ENCODE measurements at regions not wholly inside any gene's neighbourhood (a gene's known extent, or its start where the extent isn't known, plus 50 kb on each side); places are given as distances from the start of the nearest gene placed in this dataset.
"Not testable (repeated sequence)": the region's sequence is repeated elsewhere in the genome, so short reads cannot be mapped to it uniquely, and the experiment has no call there.

DNA sequence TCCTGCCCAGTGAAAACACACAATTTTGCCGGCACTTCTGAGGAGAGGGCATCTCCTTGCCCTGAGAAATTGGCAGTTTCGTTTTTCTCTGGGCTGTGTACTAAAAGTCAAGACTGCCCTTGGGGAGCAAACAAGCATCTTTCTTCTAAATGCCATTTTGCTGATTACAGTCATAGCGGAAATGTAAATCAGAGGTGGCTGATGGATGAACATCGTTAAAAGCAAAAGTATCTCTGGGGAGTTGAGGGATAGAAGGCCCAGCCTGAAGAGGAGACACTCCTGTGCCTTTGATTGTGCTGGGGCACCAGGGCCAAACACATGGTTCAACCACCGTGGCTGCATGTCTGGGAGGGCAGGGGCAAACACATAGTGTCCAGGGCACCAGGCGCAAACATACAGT lies 49.8 kb downstream of the ABCC12 start:
- DNase-seq (ENCODE audit: low spot score): no peak

GRCh38 chr16:48105456-48105855 lies 50.3 kb downstream of the ABCC12 start:
- DNase-seq (ENCODE audit: low spot score): no peak

- no peak for DNase-seq (ENCODE audit: low spot score)
Measured at GRCh38 chr16:48103591-48103990, 52.2 kb downstream of the ABCC12 start.

DNA sequence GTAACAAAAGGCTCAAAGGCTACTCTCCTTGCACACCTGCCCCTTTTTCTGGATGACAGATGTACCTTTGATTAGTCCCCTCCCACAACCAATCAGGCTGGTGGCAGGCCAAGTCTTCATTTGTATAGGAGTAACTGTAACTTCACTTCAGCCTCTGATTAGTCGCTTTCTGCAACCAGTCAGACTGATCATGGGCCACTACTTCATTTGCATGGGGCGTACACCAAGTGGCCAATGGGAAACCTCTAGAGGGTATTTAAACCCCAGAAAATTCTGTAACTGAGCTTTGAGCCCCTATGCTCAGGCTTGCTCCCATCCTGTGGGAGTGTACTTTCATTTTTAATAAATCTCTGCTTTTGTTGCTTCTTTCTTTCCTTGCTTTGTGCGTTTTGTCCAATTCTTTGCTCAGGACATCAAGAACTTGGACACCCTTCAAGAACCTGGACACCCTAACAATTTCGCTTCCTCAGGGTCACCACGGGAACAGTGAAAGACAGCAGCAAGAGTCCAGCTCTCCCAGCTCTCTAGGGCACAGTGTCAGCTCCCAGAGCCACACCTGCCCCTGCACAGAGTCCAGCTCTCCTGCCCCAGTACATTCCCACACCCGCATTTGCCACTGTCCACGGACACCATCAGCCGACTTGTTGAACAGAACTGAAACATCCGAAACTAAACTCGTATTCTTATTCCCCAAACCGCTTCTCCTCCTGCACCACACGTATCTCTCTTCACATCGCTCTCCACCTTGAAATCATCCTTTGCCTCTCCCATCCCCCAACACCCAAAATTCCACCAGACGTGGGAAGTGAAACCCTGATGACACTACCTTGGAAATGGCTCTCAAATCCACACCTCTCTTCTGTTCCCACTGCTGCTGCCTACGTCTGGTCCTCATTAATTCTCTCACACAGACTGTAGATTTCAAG lies 53.4 kb downstream of the ABCC12 start:
- DNase-seq (ENCODE audit: low spot score): no peak

- no peak for DNase-seq (ENCODE audit: low spot score)
Measured at GRCh38 chr16:48101069-48101674, 54.6 kb downstream of the ABCC12 start.

GRCh38 chr16:48099455-48099854 lies 56.3 kb downstream of the ABCC12 start:
- DNase-seq (ENCODE audit: low spot score): no peak

DNA sequence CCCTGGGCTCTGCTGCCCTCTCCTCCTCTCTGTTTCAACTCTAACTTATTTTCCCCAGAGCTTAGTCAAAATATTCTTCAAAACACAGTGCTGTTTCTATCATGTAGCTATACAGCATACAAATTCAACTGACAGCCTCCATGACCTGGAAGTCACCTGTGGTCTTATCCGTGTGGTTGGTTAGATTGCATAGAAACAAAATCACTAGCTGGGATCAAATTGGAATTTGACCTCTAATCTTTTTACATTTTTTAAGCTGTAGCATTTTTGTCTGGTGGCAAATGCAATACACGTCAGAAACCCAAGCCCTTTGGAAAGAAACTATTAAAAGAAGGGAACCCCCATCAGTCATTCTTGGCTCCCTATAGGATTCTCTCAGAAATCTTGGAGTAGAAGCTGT lies 57.3 kb downstream of the ABCC12 start:
- no peak for DNase-seq (ENCODE audit: low spot score)

DNA sequence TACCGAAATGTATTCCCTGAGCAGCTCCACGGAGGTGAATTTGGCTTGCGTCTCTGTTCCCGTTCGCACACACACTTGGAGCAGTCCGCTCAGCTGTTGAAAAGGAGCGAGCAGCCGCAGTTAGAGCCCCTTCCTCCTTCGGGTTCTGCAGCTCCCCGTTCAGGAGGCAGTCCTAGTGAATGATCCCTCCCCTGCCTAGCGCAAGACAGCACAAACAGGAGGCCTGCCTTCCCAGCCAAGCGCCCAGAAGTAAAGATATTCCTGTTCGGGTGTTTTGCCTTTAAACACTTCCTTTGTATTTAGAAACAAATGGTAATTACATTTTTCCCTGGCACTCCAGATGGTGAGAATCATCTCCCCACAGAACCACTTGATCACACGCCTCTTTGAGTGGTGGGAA lies 64.7 kb downstream of the ABCC12 start:
- no peak for DNase-seq (ENCODE audit: low spot score)

DNA sequence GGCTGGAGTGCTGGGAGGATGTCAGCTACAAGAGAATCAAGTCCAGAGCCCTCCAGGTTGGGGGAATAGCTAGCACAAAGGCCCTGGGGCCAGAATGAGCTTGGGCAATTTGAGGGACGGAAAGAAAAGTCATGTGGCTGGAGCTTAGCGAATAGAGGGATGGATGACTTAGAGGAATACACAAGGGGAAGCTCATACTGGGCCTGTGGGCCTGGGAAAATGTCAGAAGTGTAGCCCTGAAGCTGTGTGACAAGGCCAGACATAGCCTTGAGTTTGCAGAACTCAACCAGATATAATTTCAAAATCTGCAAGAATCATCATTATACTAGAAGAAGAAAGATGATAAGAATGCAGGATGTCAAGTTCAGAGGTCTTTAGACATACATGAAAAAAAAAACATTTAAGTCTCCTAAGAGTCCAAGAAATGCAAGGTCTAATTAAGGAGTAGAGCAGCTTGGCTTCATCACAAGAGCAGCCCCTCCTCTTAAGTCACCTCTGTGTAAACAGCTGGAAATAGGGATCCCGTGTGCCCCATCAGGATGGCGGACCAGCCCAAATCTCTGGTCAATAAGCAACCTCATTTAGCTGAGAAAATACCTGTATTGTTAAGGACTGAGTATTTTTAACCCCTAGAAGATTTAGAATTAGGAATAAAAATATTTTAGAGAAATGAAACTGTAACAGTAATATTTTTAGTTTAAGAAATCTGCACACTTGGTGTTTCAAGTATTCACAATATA lies 66.6 kb downstream of the ABCC12 start:
- DNase-seq (ENCODE audit: low spot score): no peak

DNA sequence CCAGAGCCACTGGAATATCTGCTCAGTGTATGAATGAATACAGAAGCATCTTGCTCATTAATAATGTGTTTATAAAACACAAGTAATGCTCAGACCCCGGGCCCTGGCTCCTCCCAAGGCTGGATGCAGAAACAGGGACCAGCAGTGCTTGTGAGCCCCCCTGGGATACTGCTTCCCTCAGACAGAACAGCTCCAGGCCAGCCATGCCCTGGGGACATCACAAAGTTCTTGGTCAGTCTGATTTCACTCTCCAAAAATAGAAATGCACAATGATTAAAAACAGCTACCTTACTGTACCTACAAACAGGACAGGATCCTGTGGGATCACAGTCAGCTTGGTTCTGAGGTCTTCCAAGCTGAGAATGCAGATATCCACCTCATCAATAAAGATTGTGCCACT lies 68.2 kb downstream of the ABCC12 start:
- DNase-seq (ENCODE audit: low spot score): no peak

- no peak for DNase-seq (ENCODE audit: low spot score)
Measured at GRCh38 chr16:48086422-48086821, 69.4 kb downstream of the ABCC12 start.

DNA sequence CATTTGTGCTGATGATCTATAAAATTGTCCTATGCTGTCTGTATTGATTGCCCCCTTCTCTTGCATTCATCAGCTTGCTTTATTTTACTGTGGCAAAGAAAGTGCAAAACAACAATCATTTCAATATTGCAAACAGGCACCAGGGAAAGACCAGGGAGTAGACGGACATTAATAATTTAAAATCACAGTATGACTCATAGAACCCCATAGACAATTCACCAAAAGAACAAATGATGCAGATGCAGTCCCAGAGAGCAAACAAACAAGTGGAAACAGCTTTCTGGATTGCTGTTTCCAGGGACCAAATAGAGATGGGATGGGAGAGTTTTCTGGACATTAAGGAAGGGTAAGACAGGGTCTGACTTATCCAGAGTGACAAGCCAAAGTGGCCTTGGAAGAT lies 70.1 kb downstream of the ABCC12 start:
- no peak for DNase-seq (ENCODE audit: low spot score)

- DNase-seq (ENCODE audit: low spot score): no peak
Measured at GRCh38 chr16:48084826-48085225, 71.0 kb downstream of the ABCC12 start.

DNA sequence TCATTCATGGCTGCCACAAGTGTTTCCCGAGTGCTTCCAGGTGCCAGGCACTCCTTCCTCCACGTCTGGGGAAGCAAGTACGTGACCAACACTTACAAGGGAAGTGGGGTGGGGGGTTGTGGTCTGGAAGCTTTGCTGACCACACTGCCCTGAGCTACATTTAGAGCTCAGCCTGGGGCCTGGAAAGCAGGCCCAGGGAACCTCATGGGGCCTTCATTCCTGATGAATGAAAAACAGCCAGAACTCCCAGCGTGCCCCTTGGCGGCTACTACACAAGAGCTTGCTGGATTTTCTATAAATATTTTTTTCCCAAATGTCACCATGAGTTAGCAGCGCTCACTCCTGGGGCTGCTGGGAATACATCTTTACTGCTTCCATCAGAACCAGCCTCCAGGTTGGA lies 73.3 kb downstream of the ABCC12 start:
- DNase-seq (ENCODE audit: low spot score): peak; percentile 65

GRCh38 chr16:48081656-48082055 lies 74.1 kb downstream of the ABCC12 start:
- peak; percentile 84 for DNase-seq (ENCODE audit: low spot score)

DNA sequence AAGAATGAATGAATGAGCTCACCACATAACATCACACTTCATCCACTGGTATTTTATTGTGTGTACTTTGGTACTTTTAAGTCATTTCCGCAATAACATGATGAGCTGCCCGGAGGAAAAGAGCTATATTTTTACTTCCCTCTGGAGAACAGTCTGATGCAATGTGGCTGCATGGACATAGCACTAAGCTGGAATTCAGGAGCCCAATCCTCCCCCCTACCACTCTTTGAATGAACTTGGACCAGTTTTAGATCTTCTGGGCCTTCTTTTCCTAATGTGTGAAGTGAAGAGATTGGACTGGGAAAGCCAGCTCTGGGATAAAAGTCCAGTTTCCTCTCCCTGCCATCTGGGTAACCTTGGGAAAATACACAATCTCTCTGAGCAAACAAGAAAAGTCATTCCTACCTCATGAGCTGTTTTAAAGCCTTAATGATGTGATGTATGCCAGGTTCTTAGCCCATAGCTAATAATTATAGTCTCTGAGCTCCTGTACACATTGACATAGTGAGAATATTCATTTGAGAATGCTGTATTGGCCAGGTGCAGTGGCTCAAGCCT lies 79.3 kb downstream of the ABCC12 start:
- DNase-seq (ENCODE audit: low spot score): peak; percentile 35

- peak; percentile 43 for DNase-seq (ENCODE audit: low spot score)
Measured at GRCh38 chr16:48075398-48075797, 80.4 kb downstream of the ABCC12 start.

DNA sequence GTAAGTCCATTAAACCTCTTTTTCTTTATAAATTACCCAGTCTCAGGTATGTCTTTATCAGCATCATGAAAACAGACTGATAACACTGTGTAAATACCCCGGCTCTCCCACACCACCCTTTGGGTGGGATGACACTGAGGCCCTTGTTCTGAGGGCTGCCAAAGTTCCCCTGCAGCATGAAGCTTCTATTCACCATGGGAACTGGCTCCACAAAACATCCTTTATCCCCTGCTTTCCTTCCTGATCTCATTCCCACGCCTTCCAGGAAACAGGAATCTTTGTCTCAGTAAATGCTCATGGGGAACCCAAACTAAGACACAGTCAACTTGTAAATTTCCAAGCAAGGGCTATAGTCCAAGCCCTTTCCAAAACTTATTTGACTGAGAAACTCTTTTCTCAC lies 88.4 kb downstream of the ABCC12 start:
- DNase-seq (ENCODE audit: low spot score): no peak

DNA sequence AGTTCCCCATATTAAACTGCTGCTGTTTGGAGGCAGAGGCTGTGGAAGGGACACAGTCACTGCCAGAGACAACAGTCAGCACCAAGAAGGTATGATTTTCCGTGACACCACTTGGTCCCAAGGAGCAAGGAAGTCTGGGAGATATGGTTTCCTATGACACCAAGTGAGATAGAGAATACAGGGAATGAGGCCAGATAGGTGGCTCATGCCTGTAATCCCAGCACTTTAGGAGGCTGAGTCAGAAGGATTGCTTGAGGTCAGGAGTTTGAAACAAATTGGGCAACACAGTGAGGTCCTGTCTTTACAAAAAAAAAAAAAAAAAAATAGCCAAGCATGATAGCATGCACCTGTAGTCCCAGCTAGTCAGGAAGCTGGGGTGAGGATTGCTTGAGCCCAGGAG lies 90.8 kb downstream of the ABCC12 start:
- no peak for DNase-seq (ENCODE audit: low spot score)

DNA sequence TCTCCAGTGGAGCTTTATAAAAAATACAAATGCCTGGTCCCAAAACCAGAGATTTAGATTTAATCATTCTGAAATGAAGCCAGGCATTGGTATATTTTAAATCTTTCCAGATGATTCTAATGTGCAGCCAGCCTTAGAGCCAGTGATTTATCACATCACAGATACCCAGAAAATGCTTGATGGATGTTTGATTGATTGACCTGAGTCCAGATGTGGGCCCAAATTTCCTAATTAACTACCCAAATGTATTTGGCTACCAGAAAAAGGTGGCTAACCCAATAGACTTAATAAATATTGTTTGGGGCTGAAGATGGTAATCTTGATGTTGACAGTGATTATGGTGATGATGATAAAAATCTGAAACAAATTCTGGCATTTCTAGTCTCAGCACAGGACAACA lies 93.1 kb downstream of the ABCC12 start:
- DNase-seq (ENCODE audit: low spot score): no peak

DNA sequence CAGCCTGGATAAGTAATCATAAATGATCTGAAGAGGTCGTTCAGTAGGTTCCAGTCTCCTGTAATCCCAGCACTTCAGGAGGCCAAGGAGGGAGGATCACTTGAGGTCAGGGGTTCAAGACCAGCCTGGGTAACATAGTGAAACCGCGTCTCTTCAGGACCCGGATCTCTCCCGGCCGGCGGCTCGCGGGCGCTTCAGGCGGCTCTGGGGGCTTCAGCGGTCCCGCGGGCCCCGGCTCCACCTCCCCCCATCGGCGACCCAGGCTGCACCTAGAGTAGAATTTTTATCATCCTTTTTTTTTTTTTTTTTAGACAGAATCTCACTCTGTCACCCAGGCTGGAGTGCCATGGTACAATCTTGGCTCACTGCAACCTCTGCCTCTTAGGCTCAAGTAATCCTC lies 95.9 kb downstream of the ABCC12 start:
- DNase-seq (ENCODE audit: low spot score): no peak

GRCh38 chr16:48059190-48059589 lies 96.6 kb downstream of the ABCC12 start:
- not testable (repeated sequence) for DNase-seq (ENCODE audit: low spot score)

GRCh38 chr16:48057048-48057447 lies 98.7 kb downstream of the ABCC12 start:
- DNase-seq (ENCODE audit: low spot score): no peak

All from AG20443 (cell line).